Breast epithelium (tissue), 4 donors: ENCODE measurements at regions not wholly inside any gene's neighbourhood (a gene's known extent, or its start where the extent isn't known, plus 50 kb on each side); places are given as distances from the start of the nearest gene placed in this dataset.

Experiments
- DNase-seq, 2 donors: peaks; one replicate each; pipeline ENCODE4 v3.0.0-alpha.2; 2019; ENCODE audit warnings: low spot score in 2 of 2
- H3K27ac ChIP-seq, 2 donors: fragments of 200-600 bp; sonication (generic) in 1 of 2; one replicate each; pipeline ENCODE4 v1.5.1; 2016 to 2019; ENCODE audit warnings: mild to moderate bottlenecking in 1 of 2
- H3K27me3 ChIP-seq, 2 donors: fragments of 200-600 bp; sonication (generic) in 1 of 2; one replicate each; pipeline versions ENCODE4 v1.5.1 to v1.6.0; 2017 to 2019; ENCODE audit warnings: control low read depth in 1 of 2, mild to moderate bottlenecking in 1 of 2
- H3K36me3 ChIP-seq: fragments of 200-600 bp; one replicate; pipeline ENCODE4 v1.5.1; 2019
- H3K4me1 ChIP-seq, 2 donors: fragments of 200-600 bp; sonication (generic); one replicate each; pipeline ENCODE4 v1.5.1; 2016 to 2019; ENCODE audit warnings: control low read depth in 1 of 2
- H3K4me3 ChIP-seq, 3 donors: fragments of 200-600 bp; sonication (generic); 1 replicate in 2 of 3; 2 replicates in 1 of 3; pipeline ENCODE4 v1.5.1; 2016 to 2019; ENCODE audit warnings: mild to moderate bottlenecking in 3 of 3, moderate library complexity in 2 of 3
- H3K9me3 ChIP-seq, 2 donors: fragments of 200-600 bp; sonication (generic) in 1 of 2; one replicate each; pipeline ENCODE4 v1.5.1; 2016 to 2019; ENCODE audit warnings: control low read depth in 1 of 2
- POLR2A ChIP-seq: fragments of 450-650 bp; IDR thresholded peaks from one replicate; pipeline ENCODE4 v1.6.1; 2016; ENCODE audit warnings: antibody characterized with exemption, mild to moderate bottlenecking, moderate library complexity
- POLR2AphosphoS5 ChIP-seq, 3 donors: sonication (generic); formaldehyde crosslinking; IDR thresholded peaks; one replicate each; pipeline ENCODE4 v1.6.1; 2017; ENCODE audit warnings: antibody characterized with exemption in 3 of 3
- intact Hi-C: fragments of 100-400 bp; cut with DNase I; formaldehyde crosslinking; loops from one replicate; pipeline ENCODE4 v1.15.1; 2023; ENCODE audit warnings: low total_unique reads
- TF ChIP-seq, protein P1 (sequence below), 3 donors: fragments of 450-650 bp; IDR thresholded peaks; one replicate each; pipeline ENCODE4 v1.5.1; 2016 to 2017; ENCODE audit warnings: antibody characterized with exemption in 3 of 3, mild to moderate bottlenecking in 3 of 3, moderate library complexity in 3 of 3

DNA sequence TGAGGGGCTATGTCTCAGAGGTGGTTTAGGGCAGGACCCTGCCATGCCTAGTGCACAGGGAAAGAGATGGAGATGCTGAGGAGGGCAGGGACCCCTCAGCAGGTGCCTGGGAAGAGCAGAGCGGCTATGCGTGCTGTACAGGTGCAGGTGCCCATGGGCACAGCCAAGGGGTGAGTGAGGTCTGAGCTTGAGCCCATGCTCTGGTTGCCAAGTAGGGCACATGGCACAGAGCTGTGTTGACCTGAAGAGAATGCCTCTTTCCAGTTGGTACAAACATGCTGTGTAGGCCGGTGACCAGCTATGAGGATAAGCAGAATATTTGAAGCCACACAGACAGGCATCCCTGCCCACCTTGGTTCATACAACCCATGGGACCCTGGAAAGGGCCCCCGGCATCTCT lies 65.8 kb upstream of the NECTIN1 start:
- intact Hi-C loops, result loop anchor here (5.0 kb wide), 1 partner anchor 1318 kb away; no protein-coding TSS in a partner anchor
- DNase-seq, result no peak
- no peaks in the 10 kb centered on the region for H3K9me3 ChIP-seq
- H3K4me1 ChIP-seq, result no peaks in the 10 kb centered on the region
- H3K27ac ChIP-seq, result no peak overlapping the region
- TF ChIP-seq POLR2A, result no peak
- H3K4me3 ChIP-seq, result no peak overlapping the region
- H3K27me3 ChIP-seq, result no peaks in the 10 kb centered on the region
- H3K36me3 ChIP-seq, result no peaks in the 10 kb centered on the region

DNA sequence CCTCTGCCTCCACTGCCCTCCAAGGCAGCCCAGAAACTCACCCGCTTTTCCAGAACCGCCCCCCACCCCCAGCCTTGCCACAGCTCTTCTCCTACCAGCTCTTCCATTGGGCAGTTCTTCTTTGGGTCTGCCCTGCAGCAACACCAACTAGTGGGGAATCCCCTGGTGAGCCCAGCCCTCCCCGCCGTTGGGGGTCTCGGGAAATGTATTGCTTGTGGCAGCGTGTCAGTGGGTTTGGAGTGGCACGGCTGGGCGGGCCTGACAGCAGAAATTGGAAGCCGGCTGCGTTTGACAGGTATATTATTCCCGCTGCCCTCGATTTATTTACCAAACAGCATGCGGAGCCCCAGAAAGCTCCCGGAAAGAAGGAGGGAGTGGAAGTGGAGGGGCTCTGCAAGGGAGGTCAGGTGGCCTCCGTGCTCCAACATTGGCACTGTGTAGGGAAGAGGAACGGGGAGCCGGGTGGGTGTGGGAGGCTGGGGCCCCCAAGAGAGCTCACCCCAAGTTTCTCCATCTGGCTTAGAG lies 65.2 kb upstream of the NECTIN1 start:
- Histone ChIP-seq H3K9me3 (no peaks in the 10 kb centered on the region), H3K27ac (no peak overlapping the region), H3K27me3 (no peaks in the 10 kb centered on the region), H3K36me3 (no peaks in the 10 kb centered on the region), H3K4me3 (no peak overlapping the region), H3K4me1 (no peaks in the 10 kb centered on the region)
- TF ChIP-seq POLR2A, result no peak
- TF ChIP-seq, protein P1, sequence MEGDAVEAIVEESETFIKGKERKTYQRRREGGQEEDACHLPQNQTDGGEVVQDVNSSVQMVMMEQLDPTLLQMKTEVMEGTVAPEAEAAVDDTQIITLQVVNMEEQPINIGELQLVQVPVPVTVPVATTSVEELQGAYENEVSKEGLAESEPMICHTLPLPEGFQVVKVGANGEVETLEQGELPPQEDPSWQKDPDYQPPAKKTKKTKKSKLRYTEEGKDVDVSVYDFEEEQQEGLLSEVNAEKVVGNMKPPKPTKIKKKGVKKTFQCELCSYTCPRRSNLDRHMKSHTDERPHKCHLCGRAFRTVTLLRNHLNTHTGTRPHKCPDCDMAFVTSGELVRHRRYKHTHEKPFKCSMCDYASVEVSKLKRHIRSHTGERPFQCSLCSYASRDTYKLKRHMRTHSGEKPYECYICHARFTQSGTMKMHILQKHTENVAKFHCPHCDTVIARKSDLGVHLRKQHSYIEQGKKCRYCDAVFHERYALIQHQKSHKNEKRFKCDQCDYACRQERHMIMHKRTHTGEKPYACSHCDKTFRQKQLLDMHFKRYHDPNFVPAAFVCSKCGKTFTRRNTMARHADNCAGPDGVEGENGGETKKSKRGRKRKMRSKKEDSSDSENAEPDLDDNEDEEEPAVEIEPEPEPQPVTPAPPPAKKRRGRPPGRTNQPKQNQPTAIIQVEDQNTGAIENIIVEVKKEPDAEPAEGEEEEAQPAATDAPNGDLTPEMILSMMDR (IDR thresholded peaks at IDR 0.05), result no peak
- TF ChIP-seq POLR2AphosphoS5 (IDR thresholded peaks at IDR 0.05), result no peak
- intact Hi-C loops, result no loop called here
- DNase-seq, result no peak

GRCh38 chr11:119793335-119793984 lies 64.5 kb upstream of the NECTIN1 start:
- no peaks in the 10 kb centered on the region for H3K4me1 ChIP-seq
- TF ChIP-seq, protein P1 (IDR thresholded peaks at IDR 0.05), result no peak
- no peaks in the 10 kb centered on the region for H3K27me3 ChIP-seq
- H3K4me3 ChIP-seq, result no peak overlapping the region
- H3K36me3 ChIP-seq, result no peaks in the 10 kb centered on the region
- H3K27ac ChIP-seq, result no peak overlapping the region
- intact Hi-C loops, result no loop called here
- no peaks in the 10 kb centered on the region for H3K9me3 ChIP-seq
- no peak for DNase-seq

DNA sequence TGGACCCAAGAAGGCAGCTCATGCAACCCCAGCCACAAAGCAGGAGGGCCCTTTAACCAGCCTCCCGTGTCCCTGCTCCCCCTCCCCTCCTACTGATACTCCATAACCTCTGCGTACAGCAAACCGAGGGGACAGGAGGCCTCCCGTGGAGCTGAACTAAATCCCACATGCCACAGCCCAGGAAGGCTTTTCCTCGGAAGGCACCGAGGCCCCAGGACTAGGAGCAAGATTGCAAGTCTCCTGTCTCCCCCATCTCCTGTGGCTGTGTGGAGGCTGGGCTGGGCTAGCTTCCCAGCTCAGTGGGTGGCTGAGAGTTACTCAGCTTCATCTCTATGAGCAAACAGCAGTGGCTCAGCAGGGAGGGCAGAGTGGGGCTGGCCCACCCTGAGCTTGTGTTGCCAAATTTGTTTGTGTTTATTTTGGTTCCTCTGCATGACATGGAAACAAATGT lies 62.7 kb upstream of the NECTIN1 start:
- H3K27me3 ChIP-seq, result no peaks in the 10 kb centered on the region
- no peak overlapping the region for H3K4me3 ChIP-seq
- intact Hi-C loops, result no loop called here
- H3K9me3 ChIP-seq, result no peaks in the 10 kb centered on the region
- H3K36me3 ChIP-seq, result no peaks in the 10 kb centered on the region
- H3K27ac ChIP-seq, result no peak overlapping the region
- no peak for TF ChIP-seq POLR2AphosphoS5 (IDR thresholded peaks at IDR 0.05)
- TF ChIP-seq, protein P1 (IDR thresholded peaks at IDR 0.05), result no peak
- no peak for TF ChIP-seq POLR2A
- no peak for DNase-seq
- no peaks in the 10 kb centered on the region for H3K4me1 ChIP-seq

DNA sequence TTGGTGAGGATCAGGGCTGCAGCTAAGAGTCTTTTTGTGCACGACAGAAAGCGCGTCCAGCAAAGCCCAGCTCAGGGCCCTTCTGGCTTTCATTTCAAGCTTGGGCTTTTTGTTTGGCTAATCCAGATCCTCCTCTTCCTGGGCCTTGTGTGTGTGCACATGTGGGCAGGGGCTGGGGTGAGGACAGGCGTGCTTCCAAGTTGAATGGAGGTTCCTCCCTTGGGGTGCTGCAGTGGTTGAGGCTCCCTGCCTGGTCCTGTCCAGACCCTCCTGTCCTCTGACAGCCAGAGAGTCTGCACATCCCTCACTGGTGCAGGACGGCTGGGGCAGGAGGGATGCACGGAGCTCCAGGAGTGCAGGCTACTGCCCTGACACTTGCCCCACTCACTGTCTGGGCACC lies 62.0 kb upstream of the NECTIN1 start:
- Histone ChIP-seq H3K36me3 (no peaks in the 10 kb centered on the region), H3K4me1 (no peaks in the 10 kb centered on the region), H3K27me3 (no peaks in the 10 kb centered on the region), H3K4me3 (no peak overlapping the region), H3K9me3 (no peaks in the 10 kb centered on the region), H3K27ac (no peak overlapping the region)
- intact Hi-C loops, result no loop called here
- TF ChIP-seq, protein P1 (IDR thresholded peaks at IDR 0.05), result no peak
- TF ChIP-seq POLR2A (no peak), POLR2AphosphoS5 (IDR thresholded peaks at IDR 0.05) (no peak)
- DNase-seq, result no peak
